HepG2 (cell line): ENCODE measurements at regions not wholly inside any gene's neighbourhood (a gene's known extent, or its start where the extent isn't known, plus 50 kb on each side); places are given as distances from the start of the nearest gene placed in this dataset.
A peak's percentile ranks its signal among the peaks of the same experiment; 100 is the strongest.

Experiments used
- ATF3 ChIP-seq: sonication (generic); formaldehyde crosslinking; IDR thresholded peaks from 2 replicates; pipeline ENCODE4 v1.4.0; 2020; ENCODE audit warnings: missing genetic modification reagents
- CEBPG ChIP-seq: IDR thresholded peaks from 2 replicates; pipeline ENCODE4 v1.6.1; 2016
- CSRNP2 ChIP-seq: sonication (generic); formaldehyde crosslinking; conservative IDR thresholded peaks from 2 replicates; pipeline ENCODE4 v1.8.0; 2022; ENCODE audit warnings: low read depth, missing genetic modification reagents
- ETV5 ChIP-seq: IDR thresholded peaks from 2 replicates; pipeline ENCODE4 v1.6.1; 2018; ENCODE audit warnings: missing biosample characterization, missing genetic modification reagents, inconsistent platforms, borderline replicate concordance
- IKZF4 ChIP-seq: sonication (generic); formaldehyde crosslinking; IDR thresholded peaks from 2 replicates; pipeline ENCODE4 v1.5.1; 2020; ENCODE audit warnings: borderline replicate concordance, mild to moderate bottlenecking, low read depth, missing genetic modification reagents; ENCODE audit errors: not compliant biosample characterization
- THAP9 ChIP-seq: sonication (generic); formaldehyde crosslinking; IDR thresholded peaks from 2 replicates; pipeline ENCODE4; 2020; ENCODE audit warnings: missing genetic modification reagents, mild to moderate bottlenecking, borderline replicate concordance
- TMF1 ChIP-seq: sonication (generic); formaldehyde crosslinking; IDR thresholded peaks from 2 replicates; pipeline ENCODE4 v1.8.1; 2022; ENCODE audit warnings: low read depth, missing genetic modification reagents
- ZBTB40 ChIP-seq, 2 experiments: fragments of 450-650 bp in 1 of 2; sonication (generic) in 1 of 2; formaldehyde crosslinking in 1 of 2; IDR thresholded peaks; 2 replicates each; pipeline versions ENCODE4 v1.6.1 to v1.8.0; 2016 to 2022; ENCODE audit warnings: antibody characterized with exemption in 1 of 2, mild to moderate bottlenecking in 1 of 2, missing genetic modification reagents in 1 of 2
- ZNF276 ChIP-seq: sonication (generic); formaldehyde crosslinking; IDR thresholded peaks from 2 replicates; pipeline ENCODE4 v1.4.0; 2020; ENCODE audit warnings: mild to moderate bottlenecking, low read depth, missing genetic modification reagents
- ZNF329 ChIP-seq: sonication (generic); formaldehyde crosslinking; IDR thresholded peaks from 2 replicates; pipeline ENCODE4 v1.9.0; 2021; ENCODE audit warnings: low read depth, mild to moderate bottlenecking, missing genetic modification reagents

GRCh38 chr9:113650207-113651131, 186.9 kb downstream of the RGS3 start (continued):
- peak; percentile 96 for TF ChIP-seq ETV5 (CRISPR knock-in tag)
- no peak for TF ChIP-seq ZNF276 (CRISPR knock-in tag)
- TF ChIP-seq CEBPG, result peak; percentile 81
- peak; percentile 88 for TF ChIP-seq ZBTB40 (IDR thresholded peaks at IDR 0.05)
- peak; percentile 36 for TF ChIP-seq ZBTB40 (CRISPR knock-in tag; IDR thresholded peaks at IDR 0.05)
- TF ChIP-seq IKZF4 (CRISPR knock-in tag), result peak; percentile 85
- TF ChIP-seq THAP9 (CRISPR knock-in tag), result peak; percentile 77
- 0 out of 2 replicates have a peak, but pooled peaks have one; percentile 27 for TF ChIP-seq TMF1 (CRISPR knock-in tag)
- TF ChIP-seq ATF3, result peak; percentile 91
- no peak for TF ChIP-seq CSRNP2 (CRISPR knock-in tag)
- peak; percentile 45; the same call in 1 of the 2 replicates for TF ChIP-seq ZNF329 (CRISPR knock-in tag)
